D341Med (cell line): ENCODE measurements at regions not wholly inside any gene's neighbourhood (a gene's known extent, or its start where the extent isn't known, plus 50 kb on each side); places are given as distances from the start of the nearest gene placed in this dataset.

Experiments
- DNase-seq: peaks from one replicate; pipeline ENCODE4 v3.0.0; 2012; ENCODE audit warnings: low spot score

DNA sequence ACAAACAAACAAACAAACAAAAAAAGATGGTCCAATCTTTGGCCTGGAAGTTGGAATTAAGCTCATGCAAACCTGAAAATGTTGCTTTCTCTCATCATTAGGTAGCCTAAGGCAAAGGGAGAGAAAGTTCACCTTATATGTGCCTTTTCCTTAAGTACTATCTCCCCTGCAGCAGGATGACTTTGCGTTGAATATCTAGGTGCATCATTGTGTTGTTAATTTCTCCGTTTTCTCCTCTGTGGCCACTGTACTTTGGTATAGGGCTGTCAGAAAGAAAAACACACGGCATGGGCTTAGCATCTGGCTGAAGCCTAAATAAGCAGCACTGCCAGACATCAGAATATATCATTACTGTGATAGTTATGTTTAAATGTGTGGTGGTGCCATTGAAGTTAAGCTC is 345.5 kb downstream of the BCAT1 start:
- DNase-seq: no peak

DNA sequence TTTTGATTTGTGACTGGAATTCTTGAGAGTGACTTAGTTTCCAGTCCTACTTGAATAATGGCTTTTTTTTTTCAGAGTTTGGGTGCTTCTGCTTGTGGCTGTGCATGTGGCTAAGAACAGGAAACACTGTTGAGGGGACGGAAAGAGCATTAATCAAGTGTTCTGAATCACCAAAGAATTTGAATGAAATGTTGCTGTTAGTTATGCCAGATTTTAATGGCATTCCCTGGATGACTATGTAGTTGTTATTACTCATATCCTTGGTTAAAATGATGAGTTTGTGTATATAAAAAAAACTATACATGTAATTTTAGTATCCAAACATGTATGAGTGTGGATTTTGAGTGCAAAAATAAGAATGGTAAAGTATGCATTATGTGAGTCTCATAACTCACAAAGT is 347.9 kb downstream of the BCAT1 start:
- DNase-seq: no peak

DNA sequence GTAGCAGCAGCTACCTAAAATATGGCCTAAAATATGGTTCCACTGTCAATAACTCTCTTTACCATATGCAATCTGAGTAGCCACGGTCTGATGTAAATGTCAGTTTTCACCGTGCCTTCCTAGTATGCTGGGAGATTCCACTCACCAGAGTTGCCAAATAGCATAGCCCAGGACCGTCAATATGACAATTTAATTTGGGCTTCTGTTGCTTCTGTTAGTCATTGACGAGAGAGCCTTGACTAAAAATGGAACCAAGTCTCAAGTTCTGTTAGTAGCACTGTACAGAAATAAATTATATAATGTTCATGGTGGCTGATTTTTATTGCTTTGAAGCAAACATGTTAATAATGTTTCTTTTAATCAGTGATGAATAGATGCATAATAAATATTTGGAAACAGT is 348.4 kb downstream of the BCAT1 start:
- no peak for DNase-seq

- DNase-seq: no peak
These were observed 349.2 kb downstream of the BCAT1 start for GRCh38 chr12:24599736-24600135.

DNA sequence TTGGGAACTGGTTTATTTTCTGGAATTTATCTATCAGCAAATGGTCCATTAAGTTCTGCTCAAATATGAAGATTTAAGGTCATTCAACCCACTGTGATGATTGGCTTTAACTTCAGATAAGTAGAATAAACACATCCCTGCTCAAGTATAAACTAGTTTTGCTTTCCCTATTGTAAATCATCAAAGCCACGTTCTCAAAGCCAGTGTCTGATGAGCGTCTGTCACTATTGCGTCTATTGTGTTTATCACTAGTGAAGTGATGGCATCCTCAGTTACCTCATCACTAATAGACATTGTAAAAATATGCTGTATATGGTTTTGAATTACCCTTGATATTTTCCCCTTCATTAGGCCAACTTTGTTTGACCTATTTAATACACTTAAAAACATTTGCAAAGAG is 351.3 kb downstream of the BCAT1 start:
- no peak for DNase-seq

DNA sequence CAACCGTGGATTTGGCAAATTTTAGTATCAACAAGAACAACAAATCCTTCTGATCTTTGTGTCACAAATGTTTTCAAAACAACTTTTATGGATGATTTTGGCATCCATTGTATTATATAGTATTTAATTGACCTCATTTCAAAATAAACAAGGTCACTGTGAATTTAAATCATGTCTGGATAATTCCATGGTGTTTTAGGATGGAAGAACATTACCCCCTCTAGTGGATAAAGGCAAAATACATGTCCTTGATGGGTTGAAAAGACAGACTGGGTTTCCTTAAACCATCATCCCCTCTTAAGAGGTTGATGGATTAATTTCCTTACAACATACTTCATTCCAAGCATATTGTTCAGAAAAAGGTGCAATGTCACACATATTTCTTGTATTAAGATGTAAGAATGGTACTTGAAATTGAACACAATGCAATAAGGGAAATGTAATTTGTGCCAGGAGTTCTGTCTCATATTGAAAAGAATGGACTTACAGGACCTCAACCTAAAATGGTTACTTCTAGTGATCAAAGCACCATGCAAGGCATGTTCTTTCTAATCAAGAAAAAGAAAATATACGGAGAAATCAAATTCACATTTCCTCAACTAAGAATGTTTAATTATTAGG is 352.0 kb downstream of the BCAT1 start:
- peak; percentile 34 for DNase-seq

GRCh38 chr12:24595652-24596235 is 353.2 kb downstream of the BCAT1 start:
- peak; percentile 34 for DNase-seq

DNA sequence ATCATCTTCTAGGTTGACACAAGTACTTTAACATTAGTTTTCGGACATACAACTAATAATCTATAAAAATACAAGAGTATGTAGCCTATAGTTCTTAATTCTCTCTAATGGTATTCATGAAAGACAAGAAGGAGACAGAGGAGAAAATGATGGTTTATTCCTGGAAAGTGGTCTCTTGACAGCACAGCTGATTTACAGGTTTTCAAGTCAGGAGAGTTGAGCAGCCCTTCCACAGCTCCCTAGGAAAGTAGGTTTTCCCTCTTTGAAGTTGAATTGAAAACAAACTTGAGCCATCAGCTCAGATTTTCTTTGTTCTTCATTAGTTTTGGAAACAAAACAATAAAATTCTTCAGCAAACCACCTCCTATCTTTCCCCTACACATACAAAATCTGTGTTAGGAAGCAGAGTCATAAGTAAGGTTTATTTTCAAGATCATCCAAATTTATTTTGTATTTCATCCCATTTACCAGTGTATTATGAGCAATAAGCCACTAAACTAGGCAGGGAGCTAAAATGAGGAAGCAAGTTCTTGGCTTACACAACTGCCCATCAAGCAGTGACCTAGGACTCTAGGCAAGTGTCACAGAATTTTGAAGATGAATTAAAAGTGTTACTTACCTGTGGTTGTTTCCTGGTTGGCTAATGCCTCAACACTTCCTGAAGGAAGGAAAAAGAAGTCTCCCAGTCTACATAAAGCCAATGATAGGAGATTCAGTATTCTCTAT is 357.0 kb downstream of the BCAT1 start:
- no peak for DNase-seq

DNA sequence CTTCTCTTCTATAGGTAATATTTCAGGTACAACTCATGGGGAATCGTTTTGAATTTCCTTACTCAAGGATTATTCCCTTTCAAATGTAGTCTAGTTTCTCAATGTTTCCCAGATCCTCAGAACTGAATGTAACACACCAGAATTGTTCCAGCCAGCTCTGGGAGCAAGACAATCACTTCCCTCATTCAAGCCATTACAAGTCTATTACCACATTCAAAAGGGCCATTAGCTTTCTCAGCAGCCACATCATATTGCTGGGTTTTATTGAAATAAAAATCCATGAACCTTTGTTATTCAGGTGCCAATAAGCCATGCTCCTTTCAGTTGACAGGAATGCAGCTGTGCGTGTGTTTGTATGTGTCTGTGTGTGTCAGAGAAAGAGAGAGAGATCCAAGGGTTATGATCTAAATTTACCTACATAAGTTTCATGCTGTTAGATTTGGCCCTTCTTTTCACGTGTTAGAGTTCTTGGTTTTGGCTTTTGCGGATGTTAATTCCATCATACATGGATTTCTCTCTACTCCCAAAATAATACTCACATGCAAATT is 357.7 kb downstream of the BCAT1 start:
- DNase-seq: no peak

DNA sequence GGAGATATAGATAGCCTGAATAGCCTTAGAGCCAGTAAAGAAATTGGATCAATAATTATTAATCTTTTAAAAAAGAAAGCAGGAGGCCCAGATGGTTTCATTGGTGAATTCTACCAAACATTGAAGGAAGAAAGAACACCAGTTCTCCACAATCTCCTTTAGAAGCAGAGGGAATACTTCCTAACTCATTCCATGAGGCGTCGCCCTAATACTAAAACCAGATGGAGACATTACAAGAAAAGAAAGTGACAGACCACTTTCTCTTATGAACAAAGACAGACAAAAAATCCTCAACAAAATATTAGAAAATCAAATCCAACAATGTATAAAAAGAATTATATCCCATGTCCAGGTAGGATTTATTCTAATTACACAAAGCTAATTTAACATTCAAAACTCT is 362.6 kb downstream of the BCAT1 start:
- no peak for DNase-seq

GRCh38 chr12:24584032-24584675 is 364.7 kb downstream of the BCAT1 start:
- DNase-seq: no peak

GRCh38 chr12:24582954-24583601 is 365.8 kb downstream of the BCAT1 start:
- no peak for DNase-seq

GRCh38 chr12:24574538-24574937 is 374.4 kb downstream of the BCAT1 start:
- no peak for DNase-seq

DNA sequence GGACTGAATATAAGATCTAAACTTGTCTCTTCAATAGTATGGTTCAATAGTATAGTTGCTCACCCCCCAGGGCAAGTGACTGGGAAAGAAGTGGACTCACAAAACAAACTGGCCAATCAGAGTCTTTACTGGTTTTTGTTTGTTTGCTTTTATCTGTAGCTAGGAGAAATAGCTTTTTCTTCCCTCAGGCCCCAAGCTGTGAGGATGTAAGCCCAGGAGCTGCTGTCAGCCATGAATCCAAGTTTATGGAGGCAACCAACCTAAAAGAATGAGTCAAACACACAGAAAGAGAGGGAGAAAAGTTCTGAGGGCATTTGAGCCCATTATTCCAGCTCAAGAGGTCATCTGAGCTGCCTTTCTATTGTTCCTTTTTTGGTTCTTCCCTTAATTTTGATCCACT is 375.3 kb downstream of the BCAT1 start:
- DNase-seq: no peak

DNA sequence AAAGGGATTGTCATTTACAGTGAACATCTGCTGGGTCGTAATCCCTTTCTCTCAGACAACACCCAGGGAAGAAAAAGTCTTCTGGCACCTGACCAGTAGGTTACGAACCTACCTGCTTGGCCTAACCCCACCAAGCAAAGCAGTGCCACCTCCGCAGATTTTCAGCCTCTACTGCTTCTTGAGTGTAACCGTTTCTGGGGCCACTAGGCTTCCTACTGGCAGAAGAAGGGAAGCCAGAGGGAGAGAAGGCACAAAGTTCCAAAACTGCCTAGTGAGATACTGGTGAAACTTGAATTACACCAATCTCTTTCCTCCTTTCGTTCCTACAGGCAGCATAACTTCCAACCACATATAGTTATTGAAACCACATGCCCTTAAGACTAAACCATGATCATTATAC is 383.6 kb downstream of the BCAT1 start:
- DNase-seq: peak; percentile 36

- peak; percentile 74 for DNase-seq
These were observed 386.0 kb downstream of the BCAT1 start for GRCh38 chr12:24562771-24563431.

DNA sequence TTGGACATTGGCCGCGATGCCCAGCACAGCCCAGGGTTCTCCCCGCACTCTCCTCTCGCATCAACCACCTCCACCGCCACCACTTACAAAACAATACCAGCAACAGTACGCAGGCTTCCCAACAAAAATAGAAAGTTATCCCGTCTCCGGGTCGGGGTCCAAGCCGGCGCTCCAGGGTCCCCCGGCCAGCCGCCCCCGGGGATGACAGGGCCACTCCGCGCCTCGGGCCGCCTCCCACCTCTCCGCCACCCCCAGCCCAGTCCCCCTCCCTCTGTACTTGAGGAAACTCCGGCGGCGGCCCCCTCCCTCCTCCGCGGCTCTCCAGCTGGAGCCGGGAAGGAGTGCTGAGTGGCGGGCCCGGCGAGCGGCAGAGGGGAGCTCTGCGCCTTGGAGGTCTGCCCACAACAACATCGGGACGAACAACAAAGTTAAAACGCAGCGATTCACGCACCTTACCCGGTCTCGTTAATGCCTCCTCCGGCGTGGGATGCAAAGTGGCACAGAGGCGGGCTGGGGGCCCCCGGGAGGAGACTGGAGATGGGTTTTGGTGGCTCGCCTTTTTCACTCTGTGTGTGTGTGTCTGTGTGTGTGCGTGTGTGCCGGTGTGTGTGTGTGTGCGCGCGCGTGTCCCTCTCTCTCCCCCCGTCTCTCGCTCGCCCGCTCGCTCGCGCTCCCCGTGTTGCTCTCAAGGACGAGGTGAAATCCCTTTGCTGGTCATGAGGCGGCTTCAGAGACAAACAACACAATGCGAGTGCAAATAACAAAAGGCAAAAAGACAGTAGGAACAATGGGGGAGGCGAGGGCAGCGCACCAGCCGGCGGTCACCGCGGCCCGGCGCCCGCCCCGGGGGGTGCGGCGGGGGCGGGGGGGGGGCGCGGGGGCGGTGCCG is 386.8 kb downstream of the BCAT1 start:
- peak; percentile 72 for DNase-seq

- DNase-seq: no peak
These were observed 387.5 kb downstream of the BCAT1 start for GRCh38 chr12:24561411-24561871.

GRCh38 chr12:24560831-24561271 is 388.1 kb downstream of the BCAT1 start:
- DNase-seq: no peak

- DNase-seq: no peak
These were observed 388.6 kb downstream of the BCAT1 start for GRCh38 chr12:24560192-24560775.
